Mesendoderm (in vitro differentiated cells): ENCODE measurements at regions not wholly inside any gene's neighbourhood (a gene's known extent, or its start where the extent isn't known, plus 50 kb on each side); places are given as distances from the start of the nearest gene placed in this dataset.

Experiments used
- DNase-seq: peaks from one replicate; pipeline ENCODE4 v3.0.0; 2013
- H2AK5ac ChIP-seq: 2 replicates; pipeline ENCODE4 v1.6.1; 2013; ENCODE audit warnings: low read length, inconsistent platforms
- H2BK120ac ChIP-seq: 2 replicates; pipeline ENCODE4 v1.6.1; 2013; ENCODE audit warnings: low read depth, mild to moderate bottlenecking, low read length, moderate library complexity, mixed read lengths
- H2BK15ac ChIP-seq: replicated peaks from 2 replicates; pipeline ENCODE4 v1.6.1; 2013; ENCODE audit warnings: low read depth, mild to moderate bottlenecking, moderate library complexity
- H2BK5ac ChIP-seq: 2 replicates; pipeline ENCODE4 v1.6.1; 2013; ENCODE audit warnings: low read length, inconsistent platforms
- H3K18ac ChIP-seq: 2 replicates; pipeline ENCODE4 v1.6.1; 2013; ENCODE audit warnings: mild to moderate bottlenecking, low read length, mixed read lengths
- H3K23ac ChIP-seq: one replicate; pipeline ENCODE4 v1.6.1; 2013; ENCODE audit warnings: low read length
- H3K27ac ChIP-seq: 2 replicates; pipeline ENCODE4 v1.5.1; 2013; ENCODE audit warnings: low read depth, mild to moderate bottlenecking, inconsistent platforms, low read length, moderate library complexity
- H3K27me3 ChIP-seq: 2 replicates; pipeline ENCODE4 v1.6.1; 2013; ENCODE audit warnings: low read length, control low read depth, mild to moderate bottlenecking, inconsistent platforms; ENCODE audit not compliant: insufficient read depth, poor library complexity
- H3K36me3 ChIP-seq: 2 replicates; pipeline ENCODE4 v1.6.1; 2013; ENCODE audit warnings: low read length, inconsistent platforms; ENCODE audit not compliant: control insufficient read depth, insufficient read depth
- H3K4ac ChIP-seq: one replicate; pipeline ENCODE4 v1.6.1; 2013; ENCODE audit warnings: low read depth, mild to moderate bottlenecking, low read length, moderate library complexity
- H3K4me1 ChIP-seq: 2 replicates; pipeline ENCODE4 v1.6.1; 2013; ENCODE audit warnings: low read depth, low read length, inconsistent platforms; ENCODE audit not compliant: control insufficient read depth
- H3K4me2 ChIP-seq: 2 replicates; pipeline ENCODE4 v1.6.1; 2013; ENCODE audit warnings: low read length
- H3K4me3 ChIP-seq: 2 replicates; pipeline ENCODE4 v1.5.1; 2013; ENCODE audit warnings: mild to moderate bottlenecking, low read length
- H3K56ac ChIP-seq: one replicate; pipeline ENCODE4 v1.6.1; 2013; ENCODE audit warnings: low read length
- H3K79me1 ChIP-seq: 2 replicates; pipeline ENCODE4 v1.6.1; 2013; ENCODE audit warnings: low read length, inconsistent platforms
- H3K79me2 ChIP-seq: 2 replicates; pipeline ENCODE4 v1.6.1; 2013; ENCODE audit warnings: mild to moderate bottlenecking, low read length; ENCODE audit not compliant: control insufficient read depth, insufficient read depth
- H3K9ac ChIP-seq: 2 replicates; pipeline ENCODE4 v1.6.1; 2013; ENCODE audit warnings: low read length, inconsistent platforms
- H4K5ac ChIP-seq: one replicate; pipeline ENCODE4 v1.6.1; 2013; ENCODE audit warnings: low read length
- H4K8ac ChIP-seq: one replicate; pipeline ENCODE4 v1.6.1; 2013; ENCODE audit warnings: low read depth, mild to moderate bottlenecking, control low read depth, low read length, moderate library complexity
- WGBS: extraction: QIAGEN DNeasy Blood & Tissue Kit; methylation state at CpG from one replicate; pipeline ENCODE4 v1.1.7; 2013; ENCODE audit warnings: low lambda C conversion rate, missing lambda C conversion rate; ENCODE audit not compliant: insufficient coverage; ENCODE audit errors: extremely low coverage; 5-methylcytosine and 5-hydroxymethylcytosine counted together

DNA sequence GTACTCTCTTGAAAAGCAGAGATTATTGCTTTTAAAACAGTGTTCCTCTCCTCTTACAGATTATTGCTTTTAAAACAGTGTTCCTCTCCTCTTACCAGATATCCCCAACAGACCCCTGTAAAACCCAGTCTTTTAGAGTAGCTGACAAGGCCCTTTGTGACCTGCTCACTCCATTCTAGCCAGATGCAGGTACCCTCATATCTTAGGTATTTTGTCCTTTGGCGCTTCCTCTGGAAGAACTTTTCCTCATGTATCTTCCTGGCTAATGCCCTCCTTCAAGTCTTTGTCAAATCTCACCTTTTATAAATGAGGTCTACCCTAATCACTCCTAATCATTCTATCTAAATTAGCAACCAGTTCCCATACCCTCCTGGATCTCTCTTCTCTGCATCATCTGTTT lies 536.0 kb downstream of the BTBD3 start:
- no peak overlapping the region for H3K4ac ChIP-seq
- DNase-seq, result peak; percentile 0
- H4K5ac ChIP-seq, result no peak overlapping the region
- H2BK120ac ChIP-seq, result no peak overlapping the region
- no peak overlapping the region for H3K4me3 ChIP-seq
- no peak overlapping the region for H3K9ac ChIP-seq
- H3K79me2 ChIP-seq, result no peaks in the 10 kb centered on the region
- H2AK5ac ChIP-seq, result no peak overlapping the region
- H3K18ac ChIP-seq, result no peak overlapping the region
- H3K36me3 ChIP-seq, result no peaks in the 10 kb centered on the region
- no peak overlapping the region for H3K4me2 ChIP-seq
- no peak overlapping the region for H4K8ac ChIP-seq
- H2BK15ac ChIP-seq, result no peak overlapping the region
- WGBS, result no CpG with 5 or more reads among the region's 1 CpG
- H3K79me1 ChIP-seq, result no peaks in the 10 kb centered on the region
- no peaks in the 10 kb centered on the region for H3K4me1 ChIP-seq
- no peak overlapping the region for H3K23ac ChIP-seq
- no peak overlapping the region for H3K27ac ChIP-seq
- no peaks in the 10 kb centered on the region for H3K27me3 ChIP-seq
- no peak overlapping the region for H2BK5ac ChIP-seq
- H3K56ac ChIP-seq, result no peak overlapping the region

DNA sequence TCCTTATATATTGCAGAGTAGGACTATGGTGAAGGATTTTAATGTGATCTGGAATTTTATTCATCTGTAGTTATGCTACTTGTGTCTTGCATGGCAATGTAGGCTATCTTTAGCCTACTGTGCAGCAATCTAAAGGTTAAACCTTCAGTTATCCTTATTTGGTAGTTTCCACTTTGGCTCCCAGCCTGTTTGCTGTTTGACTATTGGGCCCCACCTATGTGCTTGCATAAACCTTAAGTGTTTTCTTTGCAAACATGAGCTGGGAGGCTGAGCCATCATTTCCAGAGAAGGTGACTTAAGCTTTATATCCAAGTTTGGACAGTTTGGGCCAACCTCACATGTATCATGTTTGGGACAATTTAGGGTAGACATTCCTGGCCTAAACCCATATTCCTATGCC lies 537.5 kb downstream of the BTBD3 start:
- Histone ChIP-seq H3K4me1 (no peaks in the 10 kb centered on the region), H3K36me3 (no peaks in the 10 kb centered on the region), H3K4ac (no peak overlapping the region), H2AK5ac (no peak overlapping the region), H3K4me2 (no peak overlapping the region), H3K27ac (no peak overlapping the region), H3K4me3 (no peak overlapping the region), H3K23ac (no peak overlapping the region), H3K56ac (no peak overlapping the region), H2BK15ac (no peak overlapping the region), H3K9ac (no peak overlapping the region), H3K79me1 (no peaks in the 10 kb centered on the region), H3K27me3 (no peaks in the 10 kb centered on the region), H2BK120ac (no peak overlapping the region), H3K79me2 (no peaks in the 10 kb centered on the region), H2BK5ac (no peak overlapping the region), H4K8ac (no peak overlapping the region), H4K5ac (no peak overlapping the region), H3K18ac (no peak overlapping the region)
- DNase-seq, result no peak

DNA sequence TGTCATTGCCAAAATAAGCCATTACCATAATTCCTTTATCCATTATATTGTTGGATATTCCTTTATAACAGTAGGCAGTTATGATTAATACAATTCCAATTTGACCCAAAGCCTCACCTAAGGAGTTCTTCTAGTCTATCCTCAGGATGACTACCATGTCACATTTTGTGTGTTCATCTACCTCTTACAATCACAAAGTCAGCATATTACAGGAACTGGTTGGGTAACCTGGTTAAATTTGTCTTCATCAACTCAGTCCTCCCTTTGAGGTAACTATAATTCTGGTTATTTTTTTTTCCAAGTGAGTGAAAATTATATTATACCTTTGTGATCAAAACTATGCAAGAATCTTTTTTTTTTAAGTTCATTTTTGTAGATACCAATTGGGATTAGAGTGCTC lies 540.5 kb downstream of the BTBD3 start:
- H3K23ac ChIP-seq, result no peak overlapping the region
- no peak overlapping the region for H2BK5ac ChIP-seq
- H2BK15ac ChIP-seq, result no peak overlapping the region
- H4K8ac ChIP-seq, result no peak overlapping the region
- no peak overlapping the region for H4K5ac ChIP-seq
- H3K56ac ChIP-seq, result no peak overlapping the region
- H3K79me1 ChIP-seq, result no peaks in the 10 kb centered on the region
- H3K18ac ChIP-seq, result no peak overlapping the region
- no peak overlapping the region for H2BK120ac ChIP-seq
- no peaks in the 10 kb centered on the region for H3K36me3 ChIP-seq
- no peak overlapping the region for H3K4ac ChIP-seq
- no peak for DNase-seq
- no peaks in the 10 kb centered on the region for H3K4me1 ChIP-seq
- no peaks in the 10 kb centered on the region for H3K27me3 ChIP-seq
- no peak overlapping the region for H3K9ac ChIP-seq
- no peaks in the 10 kb centered on the region for H3K79me2 ChIP-seq
- no peak overlapping the region for H3K4me3 ChIP-seq
- no peak overlapping the region for H3K27ac ChIP-seq
- no peak overlapping the region for H3K4me2 ChIP-seq
- H2AK5ac ChIP-seq, result no peak overlapping the region

DNA sequence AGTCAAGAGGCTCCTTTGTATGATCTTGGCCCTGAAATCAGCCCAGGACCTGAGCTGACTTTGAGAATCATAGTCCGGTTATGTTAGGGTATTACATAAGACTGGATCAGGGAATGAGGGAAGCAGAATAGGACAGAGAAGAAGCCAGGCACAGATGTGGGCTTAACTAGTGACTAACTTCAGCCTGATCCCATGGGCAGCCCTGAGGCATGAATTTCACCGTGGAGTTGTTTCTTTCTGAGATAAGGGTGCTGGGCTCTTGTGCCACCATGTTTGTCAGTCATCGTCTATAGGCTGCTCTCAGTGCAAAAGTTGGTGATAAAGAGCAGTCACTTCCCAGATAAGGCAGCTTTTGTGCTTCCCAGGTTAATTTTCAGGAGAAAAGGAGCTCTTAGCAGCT lies 544.7 kb upstream of the SPTLC3 start:
- Histone ChIP-seq H4K5ac (no peak overlapping the region), H2BK5ac (no peak overlapping the region), H3K27me3 (no peaks in the 10 kb centered on the region), H3K4ac (no peak overlapping the region), H2BK15ac (no peak overlapping the region), H3K23ac (no peak overlapping the region), H3K9ac (no peak overlapping the region), H3K79me2 (no peaks in the 10 kb centered on the region), H3K4me2 (no peak overlapping the region), H4K8ac (no peak overlapping the region), H2BK120ac (no peak overlapping the region), H3K4me1 (no peaks in the 10 kb centered on the region), H3K56ac (no peak overlapping the region), H2AK5ac (no peak overlapping the region), H3K18ac (no peak overlapping the region), H3K79me1 (no peaks in the 10 kb centered on the region), H3K4me3 (no peak overlapping the region), H3K27ac (no peak overlapping the region), H3K36me3 (no peaks in the 10 kb centered on the region)
- WGBS, result no CpG with 5 or more reads among the region's 3 CpGs
- no peak for DNase-seq

DNA sequence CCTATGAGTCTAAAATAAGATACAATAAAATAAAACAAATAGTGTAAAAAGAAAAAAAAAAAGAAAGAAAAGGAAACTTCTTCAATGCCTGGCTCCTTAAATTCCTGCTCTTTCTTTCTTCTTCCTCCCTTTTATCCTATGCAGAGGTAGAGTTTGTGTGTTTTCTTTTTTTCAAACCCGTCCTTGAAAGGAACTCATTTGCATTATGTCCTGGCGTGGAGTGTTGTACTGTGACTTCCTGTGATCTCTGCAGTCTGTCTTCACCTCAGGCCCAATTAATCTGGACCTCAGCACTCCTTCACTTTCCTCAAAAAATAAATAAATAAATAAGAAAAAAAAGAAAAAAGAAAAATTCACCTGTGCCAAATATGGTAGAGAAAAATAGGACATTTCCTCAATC lies 541.9 kb upstream of the SPTLC3 start:
- H3K4me2 ChIP-seq, result no peak overlapping the region
- no peak overlapping the region for H3K9ac ChIP-seq
- H3K79me1 ChIP-seq, result no peaks in the 10 kb centered on the region
- no peak overlapping the region for H2BK5ac ChIP-seq
- no peaks in the 10 kb centered on the region for H3K27me3 ChIP-seq
- no peak overlapping the region for H3K18ac ChIP-seq
- no peaks in the 10 kb centered on the region for H3K4me1 ChIP-seq
- no peak overlapping the region for H2BK15ac ChIP-seq
- H4K8ac ChIP-seq, result no peak overlapping the region
- no peak overlapping the region for H3K23ac ChIP-seq
- H3K27ac ChIP-seq, result no peak overlapping the region
- no peak overlapping the region for H2AK5ac ChIP-seq
- H3K36me3 ChIP-seq, result no peaks in the 10 kb centered on the region
- no peak overlapping the region for H2BK120ac ChIP-seq
- no peak overlapping the region for H3K56ac ChIP-seq
- H3K4ac ChIP-seq, result no peak overlapping the region
- no CpG with 5 or more reads among the region's 2 CpGs for WGBS
- H3K4me3 ChIP-seq, result no peak overlapping the region
- H3K79me2 ChIP-seq, result no peaks in the 10 kb centered on the region
- H4K5ac ChIP-seq, result no peak overlapping the region
- peak; percentile 2 for DNase-seq

DNA sequence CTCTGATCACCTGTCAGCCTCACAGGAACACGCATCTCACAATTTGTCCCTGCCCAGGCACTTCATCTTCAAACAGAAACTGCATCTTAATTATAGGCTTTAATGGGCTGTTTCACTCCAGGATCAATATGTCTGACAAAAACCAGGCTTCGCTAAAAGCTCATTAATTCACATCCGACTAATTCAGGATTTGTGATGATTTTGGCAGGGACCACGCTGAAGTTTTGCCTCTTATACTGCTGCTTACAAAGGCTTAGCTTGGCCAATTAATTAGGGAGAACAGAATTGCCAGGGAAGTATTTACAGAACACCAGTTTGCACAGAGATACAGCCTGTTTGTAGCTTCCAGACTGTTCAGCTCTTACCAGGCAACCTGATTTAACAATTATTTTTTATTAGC lies 541.0 kb upstream of the SPTLC3 start:
- no peak overlapping the region for H3K4ac ChIP-seq
- no peak overlapping the region for H2BK120ac ChIP-seq
- no peak for DNase-seq
- no peak overlapping the region for H3K27ac ChIP-seq
- H3K4me3 ChIP-seq, result no peak overlapping the region
- no peak overlapping the region for H2BK15ac ChIP-seq
- H3K4me1 ChIP-seq, result no peaks in the 10 kb centered on the region
- H3K79me2 ChIP-seq, result no peaks in the 10 kb centered on the region
- no CpG with 5 or more reads among the region's 4 CpGs for WGBS
- no peak overlapping the region for H4K5ac ChIP-seq
- H3K9ac ChIP-seq, result no peak overlapping the region
- no peak overlapping the region for H4K8ac ChIP-seq
- H3K56ac ChIP-seq, result no peak overlapping the region
- H3K36me3 ChIP-seq, result no peaks in the 10 kb centered on the region
- no peak overlapping the region for H3K18ac ChIP-seq
- H3K27me3 ChIP-seq, result no peaks in the 10 kb centered on the region
- no peak overlapping the region for H3K4me2 ChIP-seq
- H2BK5ac ChIP-seq, result no peak overlapping the region
- no peak overlapping the region for H3K23ac ChIP-seq
- H2AK5ac ChIP-seq, result no peak overlapping the region
- no peaks in the 10 kb centered on the region for H3K79me1 ChIP-seq
